ENCODE measurements at regions not wholly inside any gene's neighbourhood (a gene's known extent, or its start where the extent isn't known, plus 50 kb on each side); places are given as distances from the start of the nearest gene placed in this dataset.
"Not testable (repeated sequence)": the region's sequence is repeated elsewhere in the genome, so short reads cannot be mapped to it uniquely, and the experiment has no call there.

- H3K36me3 ChIP-seq (ENCODE audit: low read length): no peaks in the 10 kb centered on the region
- H3K4me2 ChIP-seq (ENCODE audit: low read depth, low read length, poor library complexity, severe bottlenecking): no peak overlapping the region
- H3K27me3 ChIP-seq (ENCODE audit: low read length): no peaks in the 10 kb centered on the region
- H3K9me2 ChIP-seq (replicated peaks; ENCODE audit: insufficient read depth, low read length): no peaks in the 10 kb centered on the region
- no peak for TF ChIP-seq CTCF (IDR thresholded peaks at IDR 0.05; ENCODE audit: insufficient read depth, low read length, poor library complexity, severe bottlenecking)
- TF ChIP-seq EZH2phosphoT487 (conservative IDR thresholded peaks at IDR 0.05; ENCODE audit: low read length): no peak
- H3K27ac ChIP-seq (ENCODE audit: low read depth, low read length): no peak overlapping the region
- no peaks in the 10 kb centered on the region for H3K9me3 ChIP-seq (ENCODE audit: insufficient read depth, low read length)
- H3K9ac ChIP-seq (ENCODE audit: low read length): no peak overlapping the region
- H3K79me2 ChIP-seq (ENCODE audit: insufficient read depth, low read length): no peaks in the 10 kb centered on the region
- H2AFZ ChIP-seq (ENCODE audit: low read depth, low read length, severe bottlenecking): no peak overlapping the region
- no peaks in the 10 kb centered on the region for H4K20me1 ChIP-seq (ENCODE audit: low read depth, low read length)
- H3K4me3 ChIP-seq (ENCODE audit: insufficient read depth, low read length, poor library complexity, severe bottlenecking): no peak overlapping the region
- H3F3A ChIP-seq (ENCODE audit: insufficient read depth): no peaks in the 10 kb centered on the region
Observed at GRCh38 chr6:85078058-85078457, 313.7 kb upstream of the TBX18 start.

- H3K27ac ChIP-seq (ENCODE audit: low read depth, low read length): no peak overlapping the region
- H3F3A ChIP-seq (ENCODE audit: insufficient read depth): no peaks in the 10 kb centered on the region
- no peak overlapping the region for H3K4me2 ChIP-seq (ENCODE audit: low read depth, low read length, poor library complexity, severe bottlenecking)
- no peaks in the 10 kb centered on the region for H4K20me1 ChIP-seq (ENCODE audit: low read depth, low read length)
- H3K4me3 ChIP-seq (ENCODE audit: insufficient read depth, low read length, poor library complexity, severe bottlenecking): no peak overlapping the region
- no peaks in the 10 kb centered on the region for H3K9me2 ChIP-seq (replicated peaks; ENCODE audit: insufficient read depth, low read length)
- no peaks in the 10 kb centered on the region for H3K9me3 ChIP-seq (ENCODE audit: insufficient read depth, low read length)
- no peak overlapping the region for H3K9ac ChIP-seq (ENCODE audit: low read length)
- TF ChIP-seq CTCF (IDR thresholded peaks at IDR 0.05; ENCODE audit: insufficient read depth, low read length, poor library complexity, severe bottlenecking): no peak
- TF ChIP-seq EZH2phosphoT487 (conservative IDR thresholded peaks at IDR 0.05; ENCODE audit: low read length): no peak
- no peaks in the 10 kb centered on the region for H3K27me3 ChIP-seq (ENCODE audit: low read length)
- H2AFZ ChIP-seq (ENCODE audit: low read depth, low read length, severe bottlenecking): no peak overlapping the region
- H3K79me2 ChIP-seq (ENCODE audit: insufficient read depth, low read length): no peaks in the 10 kb centered on the region
- H3K36me3 ChIP-seq (ENCODE audit: low read length): no peaks in the 10 kb centered on the region
Observed at GRCh38 chr6:85077098-85077497, 312.7 kb upstream of the TBX18 start.

GRCh38 chr6:85071845-85072244 is 307.4 kb upstream of the TBX18 start:
- H3K4me2 ChIP-seq (ENCODE audit: low read depth, low read length, poor library complexity, severe bottlenecking); H3K4me3 ChIP-seq (ENCODE audit: insufficient read depth, low read length, poor library complexity, severe bottlenecking); H3K79me2 ChIP-seq (ENCODE audit: insufficient read depth, low read length); H3K36me3 ChIP-seq (ENCODE audit: low read length); H3K9me2 ChIP-seq (replicated peaks; ENCODE audit: insufficient read depth, low read length); H3K27ac ChIP-seq (ENCODE audit: low read depth, low read length); H4K20me1 ChIP-seq (ENCODE audit: low read depth, low read length); H3K9me3 ChIP-seq (ENCODE audit: insufficient read depth, low read length); H3F3A ChIP-seq (ENCODE audit: insufficient read depth); H3K9ac ChIP-seq (ENCODE audit: low read length); H2AFZ ChIP-seq (ENCODE audit: low read depth, low read length, severe bottlenecking); H3K27me3 ChIP-seq (ENCODE audit: low read length): not testable (repeated sequence)

GRCh38 chr6:85069577-85069976 is 305.2 kb upstream of the TBX18 start:
- no peak overlapping the region for H3K27ac ChIP-seq (ENCODE audit: low read depth, low read length)
- H3K9me2 ChIP-seq (replicated peaks; ENCODE audit: insufficient read depth, low read length): no peaks in the 10 kb centered on the region
- no peak overlapping the region for H3K4me2 ChIP-seq (ENCODE audit: low read depth, low read length, poor library complexity, severe bottlenecking)
- H3K4me3 ChIP-seq (ENCODE audit: insufficient read depth, low read length, poor library complexity, severe bottlenecking): no peak overlapping the region
- no peak overlapping the region for H3K9ac ChIP-seq (ENCODE audit: low read length)
- H3F3A ChIP-seq (ENCODE audit: insufficient read depth): no peaks in the 10 kb centered on the region
- H3K36me3 ChIP-seq (ENCODE audit: low read length): no peaks in the 10 kb centered on the region
- no peaks in the 10 kb centered on the region for H3K9me3 ChIP-seq (ENCODE audit: insufficient read depth, low read length)
- no peak overlapping the region for H2AFZ ChIP-seq (ENCODE audit: low read depth, low read length, severe bottlenecking)
- TF ChIP-seq EZH2phosphoT487 (conservative IDR thresholded peaks at IDR 0.05; ENCODE audit: low read length) (no peak), CTCF (IDR thresholded peaks at IDR 0.05; ENCODE audit: insufficient read depth, low read length, poor library complexity, severe bottlenecking) (no peak)
- H3K27me3 ChIP-seq (ENCODE audit: low read length): no peaks in the 10 kb centered on the region
- no peaks in the 10 kb centered on the region for H4K20me1 ChIP-seq (ENCODE audit: low read depth, low read length)
- H3K79me2 ChIP-seq (ENCODE audit: insufficient read depth, low read length): no peaks in the 10 kb centered on the region
